ENCODE measurements at regions not wholly inside any gene's neighbourhood (a gene's known extent, or its start where the extent isn't known, plus 50 kb on each side); places are given as distances from the start of the nearest gene placed in this dataset.

DNA sequence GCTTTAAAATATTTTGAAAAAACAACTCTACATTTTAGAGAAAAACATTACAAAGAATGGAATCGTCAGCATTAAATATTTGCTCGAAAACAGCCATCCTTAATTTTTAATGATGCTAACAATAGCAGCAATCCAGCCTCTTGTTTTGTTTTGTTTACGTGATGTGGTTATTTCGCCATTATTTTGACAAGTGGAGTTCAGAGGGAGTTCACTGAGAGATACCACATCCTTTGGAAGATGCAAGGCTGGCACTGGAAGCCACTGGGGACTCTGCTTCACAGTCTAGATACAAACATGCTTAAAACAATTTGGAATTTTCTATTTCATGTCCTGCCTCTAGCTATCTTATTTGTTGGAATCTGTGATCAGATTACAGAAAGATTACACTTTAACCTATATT lies 556.3 kb downstream of the PCDH17 start:
- Histone ChIP-seq H3K9ac (ENCODE audit: insufficient read depth, low read depth, low read length) (no peak overlapping the region), H4K20me1 (ENCODE audit: insufficient read depth, low read length) (no peaks in the 10 kb centered on the region), H3K4me3 (replicated peaks in 1 of 3; ENCODE audit: insufficient read depth in 1 of 3, low read depth in 2 of 3, low read length in 3 of 3) (no peak overlapping the region), H3K9me3 (ENCODE audit: low read length) (peaks cover 66% of the 10 kb centered on the region), H3K4me2 (ENCODE audit: low read depth, low read length) (no peak overlapping the region), H3K27me3 (ENCODE audit: control insufficient read depth in 1 of 2, insufficient read depth in 2 of 2, low read length in 2 of 2) (no peaks in the 10 kb centered on the region), H3K36me3 (replicated peaks in 1 of 2; ENCODE audit: control insufficient read depth in 1 of 2, insufficient read depth in 2 of 2, low read length in 2 of 2) (no peaks in the 10 kb centered on the region), H2AFZ (ENCODE audit: low read length) (no peak overlapping the region), H3K27ac (ENCODE audit: extremely low read length, insufficient read depth, low read length) (no peak overlapping the region), H3K4me1 (ENCODE audit: insufficient read depth, low read length) (no peaks in the 10 kb centered on the region), H3K79me2 (ENCODE audit: insufficient read depth, low read length) (no peaks in the 10 kb centered on the region)
- FAIRE-seq (no peak), ATAC-seq (no peak), DNase-seq (ENCODE audit: low spot score) (no peak)
- WGBS (ENCODE audit: low lambda C conversion rate), result 7% methylated on average over 4 of the region's 4 CpGs
- intact Hi-C loops (cut with micrococcal nuclease; ENCODE audit: unreplicated experiment), result no loop called here
- ChIA-PET POLR2A (no interaction called here), CTCF (ENCODE audit: low intra/inter-chr PET ratio, low total read pairs) (no interaction called here)
- no peak for TF ChIP-seq MBNL3 (CRISPR knock-in tag; conservative IDR thresholded peaks at IDR 0.05)
- BruUV-seq (replicated peaks), result no TSS peak
- in situ Hi-C loops (cut with HindIII; ENCODE audit: extremely low pct_ligation_motif_present, low pct_unique_long_range_greater_than_20kb), result no loop called here

DNA sequence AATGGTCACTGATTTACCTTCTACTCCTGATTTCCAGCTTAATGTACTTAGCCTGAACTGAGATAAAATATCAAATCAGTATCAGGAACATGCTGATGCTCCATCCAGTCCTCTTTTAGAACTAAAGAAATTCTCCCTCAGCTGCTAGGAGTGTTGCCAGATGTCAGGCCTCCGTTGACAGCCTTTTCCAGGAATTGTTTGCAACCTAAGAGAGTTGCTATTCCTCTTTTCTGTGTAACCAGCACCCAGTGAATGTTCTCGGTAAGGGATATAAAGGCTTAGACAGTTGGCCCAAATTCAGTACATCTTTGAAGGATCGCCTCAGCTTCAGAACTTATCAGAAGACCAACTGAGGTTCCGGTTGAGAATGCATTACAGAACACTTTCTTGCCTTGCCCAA lies 559.0 kb downstream of the PCDH17 start:
- 22% methylated on average over 4 of the region's 4 CpGs for WGBS (ENCODE audit: low lambda C conversion rate)
- POLR2A ChIA-PET, result no interaction called here
- H3K4me1 ChIP-seq (ENCODE audit: insufficient read depth, low read length), result no peaks in the 10 kb centered on the region

More for the DNA sequence above, 559.0 kb downstream of the PCDH17 start:
- BruUV-seq (replicated peaks), result no TSS peak
- no peaks in the 10 kb centered on the region for H4K20me1 ChIP-seq (ENCODE audit: insufficient read depth, low read length)
- no peak overlapping the region for H3K4me3 ChIP-seq (replicated peaks in 1 of 3; ENCODE audit: insufficient read depth in 1 of 3, low read depth in 2 of 3, low read length in 3 of 3)
- H3K9me3 ChIP-seq (ENCODE audit: low read length), result peaks cover 85% of the 10 kb centered on the region
- no peaks in the 10 kb centered on the region for H3K79me2 ChIP-seq (ENCODE audit: insufficient read depth, low read length)
- H3K36me3 ChIP-seq (replicated peaks in 1 of 2; ENCODE audit: control insufficient read depth in 1 of 2, insufficient read depth in 2 of 2, low read length in 2 of 2), result no peaks in the 10 kb centered on the region
- ATAC-seq (no peak), FAIRE-seq (no peak), DNase-seq (ENCODE audit: low spot score) (no peak)
- CTCF ChIA-PET (ENCODE audit: low intra/inter-chr PET ratio, low total read pairs), result no interaction called here
- no peak overlapping the region for H3K9ac ChIP-seq (ENCODE audit: insufficient read depth, low read depth, low read length)
- no peak overlapping the region for H3K4me2 ChIP-seq (ENCODE audit: low read depth, low read length)
- in situ Hi-C loops (cut with HindIII; ENCODE audit: extremely low pct_ligation_motif_present, low pct_unique_long_range_greater_than_20kb), result no loop called here
- TF ChIP-seq KDM4B (CRISPR knock-in tag; IDR thresholded peaks at IDR 0.05) (no peak), NRL (CRISPR knock-in tag; IDR thresholded peaks at IDR 0.05; ENCODE audit: borderline replicate concordance) (no peak), ZNF776 (CRISPR knock-in tag; IDR thresholded peaks at IDR 0.05) (no peak), EP300 (IDR thresholded peaks at IDR 0.05; ENCODE audit: low read depth in 2 of 2, low read length in 2 of 2) (no peak), EP300 (CRISPR knock-in tag; IDR thresholded peaks at IDR 0.05; ENCODE audit: borderline replicate concordance) (no peak), REPIN1 (CRISPR knock-in tag; IDR thresholded peaks at IDR 0.05; ENCODE audit: borderline replicate concordance, low read depth) (no peak), ZNF431 (CRISPR knock-in tag; IDR thresholded peaks at IDR 0.05; ENCODE audit: borderline replicate concordance, low read depth) (no peak), KLF11 (CRISPR knock-in tag; IDR thresholded peaks at IDR 0.05) (no peak), ZNF225 (CRISPR knock-in tag; IDR thresholded peaks at IDR 0.05) (no peak), ZNF557 (CRISPR knock-in tag; IDR thresholded peaks at IDR 0.05) (no peak), ZNF264 (CRISPR knock-in tag; IDR thresholded peaks at IDR 0.05) (no peak)
- TF ChIP-seq, protein P1, sequence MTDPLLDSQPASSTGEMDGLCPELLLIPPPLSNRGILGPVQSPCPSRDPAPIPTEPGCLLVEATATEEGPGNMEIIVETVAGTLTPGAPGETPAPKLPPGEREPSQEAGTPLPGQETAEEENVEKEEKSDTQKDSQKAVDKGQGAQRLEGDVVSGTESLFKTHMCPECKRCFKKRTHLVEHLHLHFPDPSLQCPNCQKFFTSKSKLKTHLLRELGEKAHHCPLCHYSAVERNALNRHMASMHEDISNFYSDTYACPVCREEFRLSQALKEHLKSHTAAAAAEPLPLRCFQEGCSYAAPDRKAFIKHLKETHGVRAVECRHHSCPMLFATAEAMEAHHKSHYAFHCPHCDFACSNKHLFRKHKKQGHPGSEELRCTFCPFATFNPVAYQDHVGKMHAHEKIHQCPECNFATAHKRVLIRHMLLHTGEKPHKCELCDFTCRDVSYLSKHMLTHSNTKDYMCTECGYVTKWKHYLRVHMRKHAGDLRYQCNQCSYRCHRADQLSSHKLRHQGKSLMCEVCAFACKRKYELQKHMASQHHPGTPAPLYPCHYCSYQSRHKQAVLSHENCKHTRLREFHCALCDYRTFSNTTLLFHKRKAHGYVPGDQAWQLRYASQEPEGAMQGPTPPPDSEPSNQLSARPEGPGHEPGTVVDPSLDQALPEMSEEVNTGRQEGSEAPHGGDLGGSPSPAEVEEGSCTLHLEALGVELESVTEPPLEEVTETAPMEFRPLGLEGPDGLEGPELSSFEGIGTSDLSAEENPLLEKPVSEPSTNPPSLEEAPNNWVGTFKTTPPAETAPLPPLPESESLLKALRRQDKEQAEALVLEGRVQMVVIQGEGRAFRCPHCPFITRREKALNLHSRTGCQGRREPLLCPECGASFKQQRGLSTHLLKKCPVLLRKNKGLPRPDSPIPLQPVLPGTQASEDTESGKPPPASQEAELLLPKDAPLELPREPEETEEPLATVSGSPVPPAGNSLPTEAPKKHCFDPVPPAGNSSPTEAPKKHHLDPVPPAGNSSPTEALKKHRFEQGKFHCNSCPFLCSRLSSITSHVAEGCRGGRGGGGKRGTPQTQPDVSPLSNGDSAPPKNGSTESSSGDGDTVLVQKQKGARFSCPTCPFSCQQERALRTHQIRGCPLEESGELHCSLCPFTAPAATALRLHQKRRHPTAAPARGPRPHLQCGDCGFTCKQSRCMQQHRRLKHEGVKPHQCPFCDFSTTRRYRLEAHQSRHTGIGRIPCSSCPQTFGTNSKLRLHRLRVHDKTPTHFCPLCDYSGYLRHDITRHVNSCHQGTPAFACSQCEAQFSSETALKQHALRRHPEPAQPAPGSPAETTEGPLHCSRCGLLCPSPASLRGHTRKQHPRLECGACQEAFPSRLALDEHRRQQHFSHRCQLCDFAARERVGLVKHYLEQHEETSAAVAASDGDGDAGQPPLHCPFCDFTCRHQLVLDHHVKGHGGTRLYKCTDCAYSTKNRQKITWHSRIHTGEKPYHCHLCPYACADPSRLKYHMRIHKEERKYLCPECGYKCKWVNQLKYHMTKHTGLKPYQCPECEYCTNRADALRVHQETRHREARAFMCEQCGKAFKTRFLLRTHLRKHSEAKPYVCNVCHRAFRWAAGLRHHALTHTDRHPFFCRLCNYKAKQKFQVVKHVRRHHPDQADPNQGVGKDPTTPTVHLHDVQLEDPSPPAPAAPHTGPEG (CRISPR knock-in tag; IDR thresholded peaks at IDR 0.05), result no peak
- intact Hi-C loops (cut with micrococcal nuclease; ENCODE audit: unreplicated experiment), result no loop called here
- H3K27me3 ChIP-seq (ENCODE audit: control insufficient read depth in 1 of 2, insufficient read depth in 2 of 2, low read length in 2 of 2), result no peaks in the 10 kb centered on the region
- no peak overlapping the region for H3K27ac ChIP-seq (ENCODE audit: extremely low read length, insufficient read depth, low read length)
- no peak overlapping the region for H2AFZ ChIP-seq (ENCODE audit: low read length)

Data from HepG2 (cell line).